ENCODE measurements at regions not wholly inside any gene's neighbourhood (a gene's known extent, or its start where the extent isn't known, plus 50 kb on each side); places are given as distances from the start of the nearest gene placed in this dataset.

DNA sequence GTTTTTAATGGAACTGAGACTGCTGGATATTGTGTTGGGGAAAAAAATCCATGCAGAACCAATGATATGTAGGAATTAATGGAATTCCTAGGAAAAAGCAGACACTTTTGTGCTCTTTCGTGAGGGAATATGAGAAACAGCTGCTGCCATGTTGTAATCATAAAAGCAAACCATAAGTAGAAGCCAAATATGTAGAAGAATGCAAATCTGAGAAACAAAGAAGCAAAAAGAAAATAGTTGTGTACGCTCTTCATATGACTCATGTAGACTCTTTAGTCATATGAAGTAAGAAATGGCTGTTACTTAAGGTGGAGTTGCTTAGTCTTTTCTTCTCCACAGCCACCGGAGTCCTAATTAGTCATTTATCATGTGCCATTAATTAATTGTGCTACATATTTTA, 298.6 kb upstream of the ZNF717 start:
- peak; percentile 37 for DNase-seq

DNA sequence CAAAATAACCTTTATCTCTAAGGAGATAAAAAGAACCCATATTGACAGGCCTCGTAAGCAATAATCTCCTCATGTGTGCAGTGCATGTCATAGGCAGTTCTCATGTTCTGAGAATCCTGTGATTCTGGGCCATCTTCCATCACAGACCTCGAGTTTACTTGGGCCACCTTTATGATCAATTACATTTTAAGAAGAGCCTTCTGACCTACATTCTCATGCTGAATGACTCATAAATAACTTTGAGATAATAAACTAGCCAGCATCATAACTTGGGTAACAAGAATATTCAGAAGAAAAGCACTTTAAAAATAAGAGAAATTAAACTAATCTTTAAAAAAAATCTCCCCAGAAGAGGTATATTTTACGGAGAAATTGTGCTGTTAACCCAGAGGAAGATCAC, 310.7 kb upstream of the ZNF717 start:
- peak; percentile 37 for DNase-seq

DNA sequence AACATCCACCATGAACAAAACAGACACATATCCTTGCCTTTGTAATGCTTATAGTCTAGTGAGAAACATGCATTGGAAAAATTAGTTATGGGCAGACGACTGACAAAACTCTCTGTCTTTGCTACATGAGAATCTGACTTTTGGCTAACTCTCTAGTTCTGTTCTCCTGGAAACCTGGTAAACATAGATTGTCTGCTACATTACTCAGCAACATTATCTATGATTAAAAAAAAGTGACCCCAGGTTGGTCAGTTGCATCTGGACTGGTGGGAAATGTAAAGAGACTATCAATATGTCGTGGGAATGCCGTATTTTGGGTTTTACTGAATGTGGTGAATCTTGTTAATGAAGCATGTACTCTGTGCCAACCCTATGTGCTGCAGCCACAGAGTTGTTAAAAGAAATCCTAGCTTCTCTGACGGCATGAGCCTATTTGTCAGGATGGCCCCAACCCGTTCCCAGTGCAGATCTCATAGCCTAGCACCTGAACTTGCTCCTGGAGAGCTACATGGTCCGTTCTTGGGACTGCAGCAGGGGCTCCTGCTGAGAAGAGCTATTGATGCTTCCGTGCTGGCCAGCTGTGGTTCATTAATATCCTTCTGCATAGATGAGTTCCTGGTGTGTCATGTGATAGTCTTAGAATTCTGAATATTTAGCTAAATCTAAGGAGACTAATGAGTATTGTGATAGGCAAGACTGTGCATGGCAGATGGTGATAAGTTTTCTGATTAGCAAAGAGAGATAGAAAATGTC, 311.7 kb upstream of the ZNF717 start:
- no peak for DNase-seq

DNA sequence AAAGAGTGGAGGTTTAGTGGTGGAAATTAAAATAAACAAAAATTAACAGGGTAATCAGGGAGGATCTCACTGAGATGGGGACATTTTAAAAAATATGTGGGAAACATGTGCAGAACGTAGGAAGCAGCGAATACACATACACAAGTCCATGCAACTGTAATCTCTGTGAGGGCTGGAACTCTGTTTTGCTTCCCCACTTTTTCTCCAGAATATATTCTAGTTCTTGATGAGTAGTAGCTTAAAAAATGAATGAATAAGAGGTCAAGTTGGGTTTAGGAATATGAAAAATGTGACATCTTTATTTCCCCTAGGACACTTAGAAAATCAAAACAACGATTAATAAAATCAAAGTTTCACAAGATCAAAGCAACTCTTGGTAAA, 312.2 kb upstream of the ZNF717 start:
- DNase-seq: peak; percentile 8

DNA sequence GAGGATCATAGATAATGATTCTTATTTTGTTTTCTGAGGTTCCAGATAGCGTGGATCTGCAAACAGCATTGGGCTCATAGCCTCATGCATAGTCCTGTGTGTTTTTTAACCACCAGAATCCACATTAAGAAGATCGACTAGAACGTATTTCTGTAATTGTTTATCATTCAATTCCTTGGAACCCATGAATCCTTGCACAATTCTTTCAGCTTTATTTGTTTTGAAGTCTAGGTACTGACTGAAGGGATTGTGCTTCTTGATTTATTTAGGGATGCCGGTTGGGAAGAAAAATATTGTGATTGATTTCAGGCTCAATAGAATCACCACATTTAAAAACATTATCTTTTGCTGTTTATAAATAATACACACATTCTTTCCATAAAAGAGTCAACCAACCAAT, 314.6 kb upstream of the ZNF717 start:
- DNase-seq: no peak

DNA sequence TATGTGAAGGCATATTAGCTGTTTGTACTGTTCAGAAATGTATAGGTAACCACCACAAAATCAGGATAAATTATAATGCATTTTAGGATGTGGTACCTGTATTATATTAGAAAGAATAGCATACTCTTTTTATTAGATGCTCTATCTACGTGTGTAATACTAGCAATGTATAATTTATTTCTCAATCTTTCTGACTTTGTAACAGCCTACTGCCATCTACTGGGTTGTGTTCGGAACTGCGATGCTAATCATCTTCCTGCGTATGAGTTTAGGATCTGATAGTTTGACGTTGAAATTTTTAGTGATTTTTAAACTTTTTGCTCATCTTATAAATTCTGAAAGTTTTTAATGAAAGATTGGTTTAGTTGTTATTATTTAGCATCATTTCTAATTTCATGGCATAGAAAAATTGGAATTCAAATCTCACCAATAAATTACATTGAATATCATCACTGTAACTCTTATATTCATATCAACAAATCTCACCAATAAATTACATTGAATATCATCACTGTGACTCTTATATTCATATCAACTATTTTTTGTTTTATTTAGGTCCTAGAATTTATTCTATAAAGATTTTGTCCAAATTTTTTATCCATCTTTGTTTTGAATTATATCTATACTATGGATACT, 322.7 kb upstream of the ZNF717 start:
- peak; percentile 49 for DNase-seq

DNA sequence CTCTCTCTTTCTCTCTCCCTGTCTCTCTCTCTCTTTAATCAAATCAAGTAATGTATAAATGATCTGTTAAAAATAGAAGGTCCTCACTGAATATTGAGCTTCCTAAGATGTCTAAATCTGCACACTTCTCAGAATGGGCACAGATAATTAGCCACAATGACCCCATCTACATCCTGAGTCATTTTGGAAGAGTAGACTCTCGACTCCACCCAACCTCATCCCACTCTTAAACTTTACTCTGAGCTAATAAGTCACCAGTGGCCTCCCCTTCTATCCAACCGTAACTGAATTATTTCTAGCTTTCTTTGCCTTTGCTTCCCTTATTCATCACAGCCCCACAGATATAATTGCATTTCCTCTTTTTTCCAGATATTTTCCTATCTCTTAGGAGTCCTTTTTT, 326.5 kb upstream of the ZNF717 start:
- no peak for DNase-seq

DNA sequence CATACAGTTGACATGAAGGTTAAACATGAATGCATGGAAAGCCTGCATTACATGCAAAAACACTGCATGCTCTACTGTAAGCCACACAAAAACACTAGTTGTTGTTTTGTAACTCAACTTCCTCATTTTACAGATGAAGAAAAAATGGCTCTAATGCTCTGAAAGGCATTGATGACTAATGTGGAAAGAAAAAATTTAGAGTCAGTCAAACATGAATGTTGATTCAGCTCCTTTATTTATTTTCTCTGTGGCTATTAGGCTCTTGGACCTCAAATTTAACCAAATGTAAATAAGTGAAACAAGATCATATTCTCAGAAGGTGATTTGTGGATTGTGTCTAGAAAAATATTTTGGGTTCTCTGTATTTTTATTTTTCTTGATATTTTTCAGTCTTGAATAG, 336.7 kb upstream of the ZNF717 start:
- DNase-seq: no peak

DNA sequence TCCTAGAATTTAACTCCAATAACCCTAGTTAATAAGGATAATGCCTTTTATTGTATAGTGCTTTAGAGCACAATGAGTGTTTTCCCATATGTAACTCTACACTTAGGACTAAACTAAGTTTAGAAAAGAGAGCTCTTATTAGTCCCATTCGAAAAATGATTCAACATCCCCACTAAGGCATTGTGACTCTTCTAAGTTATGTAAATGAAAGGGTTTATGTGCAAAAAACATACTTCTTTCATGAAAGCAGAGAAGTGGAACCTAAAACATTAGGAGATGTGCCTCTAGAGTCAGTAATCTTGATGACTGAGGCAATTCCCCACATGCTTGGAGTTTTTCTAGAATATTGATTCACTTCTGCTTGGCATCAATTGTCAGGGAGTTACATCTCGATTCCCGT, 344.1 kb upstream of the ZNF717 start:
- no peak for DNase-seq

DNA sequence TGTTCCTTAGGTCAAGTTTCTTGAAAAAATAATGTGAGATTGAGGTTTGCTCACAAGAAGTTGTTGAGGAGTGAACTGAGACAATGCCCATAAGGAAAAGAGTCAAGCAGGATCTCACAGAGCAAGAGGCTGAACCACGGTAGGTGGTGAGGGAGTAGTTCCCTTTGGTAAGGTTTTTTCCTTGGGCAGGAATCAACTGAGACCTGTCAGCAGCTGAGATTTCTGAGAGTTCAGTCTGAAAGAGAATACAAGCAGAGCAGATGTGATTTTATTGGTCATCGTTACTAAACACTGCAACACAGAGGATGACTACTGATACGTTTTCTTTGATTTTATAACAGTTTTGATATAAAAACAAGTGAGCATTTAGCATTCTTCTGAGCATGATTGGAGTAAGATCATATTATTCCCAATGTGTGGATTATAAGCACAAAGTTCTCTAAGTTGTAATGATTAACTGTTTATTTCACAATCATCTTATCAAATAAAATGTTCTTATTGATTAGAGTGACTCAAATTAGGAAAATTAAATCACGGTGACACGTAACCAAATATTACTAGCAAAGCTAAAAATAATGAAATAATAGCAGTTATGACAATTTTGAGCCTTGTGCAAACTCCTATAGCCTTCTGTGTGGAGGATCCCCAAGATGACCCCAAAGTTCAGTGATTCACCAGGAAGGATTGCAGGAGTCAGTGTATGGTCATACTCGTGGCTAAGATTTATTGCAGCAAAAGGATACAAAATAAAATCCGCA, 346.2 kb upstream of the ZNF717 start:
- peak; percentile 36 for DNase-seq

DNA sequence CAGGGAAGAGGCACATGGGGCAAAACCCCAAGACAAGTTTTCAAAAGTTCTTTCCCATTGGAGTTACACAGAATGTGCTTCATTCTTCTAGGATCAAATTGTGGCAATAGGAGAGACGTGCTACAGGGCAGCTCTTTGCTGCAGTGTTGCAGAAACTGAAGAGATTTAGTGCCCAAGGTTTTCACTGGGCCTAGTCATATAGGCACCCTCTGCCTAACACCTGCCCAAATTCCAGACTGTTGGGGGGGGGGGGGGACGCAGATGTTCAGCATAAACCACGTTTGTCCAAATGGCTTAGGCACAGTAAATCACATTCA, 346.8 kb upstream of the ZNF717 start:
- no peak for DNase-seq

DNA sequence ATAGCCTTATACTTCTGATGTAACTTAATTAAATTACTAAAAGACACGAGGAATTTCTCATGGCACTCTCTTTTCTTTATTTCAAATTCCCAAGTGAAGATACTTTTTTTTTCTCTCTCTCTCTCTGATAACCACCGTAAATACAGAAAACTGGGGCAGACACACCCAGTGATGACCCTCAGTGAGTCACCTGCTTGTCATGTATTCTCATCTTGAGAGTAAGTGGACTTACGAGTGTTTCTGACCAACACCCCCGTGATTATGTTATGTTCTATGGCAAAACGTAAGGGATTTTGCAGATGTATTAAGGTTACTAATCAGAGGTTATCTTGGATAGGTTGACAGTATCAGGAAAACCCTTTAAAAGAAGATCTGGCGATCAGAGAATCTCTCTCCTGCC, 348.8 kb upstream of the ZNF717 start:
- DNase-seq: no peak

DNA sequence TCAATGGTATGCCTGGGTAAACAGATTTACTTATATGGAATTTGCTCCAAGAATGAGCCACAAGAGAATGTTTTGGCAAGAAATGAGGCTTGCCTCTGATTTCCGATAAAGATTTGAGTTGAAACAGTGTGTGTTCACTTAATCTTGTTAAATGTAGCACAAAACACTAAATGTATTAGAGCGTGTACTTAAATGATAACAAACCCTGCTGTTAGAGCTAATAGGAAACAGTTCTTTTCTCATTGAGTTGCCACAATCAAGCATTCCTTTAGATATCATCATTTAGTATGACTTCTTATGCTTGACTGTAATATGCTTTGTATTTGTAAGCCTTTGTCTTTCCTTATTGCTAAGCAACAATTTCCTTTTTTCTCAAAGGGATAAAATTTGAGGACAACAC, 353.6 kb upstream of the ZNF717 start:
- no peak for DNase-seq

DNA sequence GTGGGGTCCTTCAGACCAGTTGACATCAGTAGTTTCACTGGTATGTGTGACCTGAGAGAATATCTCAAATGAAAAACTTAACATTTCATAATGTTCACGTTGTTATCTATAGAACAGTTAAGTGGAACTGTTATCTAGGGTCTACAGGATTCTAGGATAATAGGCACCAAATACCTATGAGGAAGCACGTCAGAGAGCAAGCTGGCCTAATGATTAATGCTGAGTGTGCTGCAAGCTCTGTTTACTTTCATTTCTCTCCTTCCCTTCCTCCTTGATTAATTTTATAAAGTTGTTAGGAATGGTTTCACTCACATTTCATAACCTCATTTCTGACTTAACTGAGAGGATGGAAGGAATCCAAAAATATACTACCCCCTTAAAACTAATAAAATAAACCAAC, 362.5 kb upstream of the ZNF717 start:
- DNase-seq: no peak

DNA sequence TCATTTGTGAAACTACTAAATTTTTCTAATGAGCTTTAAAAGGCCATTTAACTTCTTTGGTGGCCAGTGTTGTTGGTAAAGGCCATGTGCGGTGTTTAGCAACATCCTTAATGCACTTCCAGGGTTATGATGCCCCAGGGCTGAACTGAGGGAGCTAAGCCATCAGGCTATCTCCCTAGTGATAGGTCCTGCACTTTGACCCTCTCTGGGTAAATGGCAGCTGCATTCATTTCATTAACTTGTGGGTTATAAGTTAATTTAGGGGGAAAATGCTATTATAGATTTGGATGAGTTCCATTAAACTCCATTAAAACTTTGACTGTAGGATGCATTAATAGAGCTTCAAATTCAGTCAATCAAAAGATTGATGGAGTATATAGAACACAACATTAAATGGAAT, 366.7 kb upstream of the ZNF717 start:
- DNase-seq: no peak

DNA sequence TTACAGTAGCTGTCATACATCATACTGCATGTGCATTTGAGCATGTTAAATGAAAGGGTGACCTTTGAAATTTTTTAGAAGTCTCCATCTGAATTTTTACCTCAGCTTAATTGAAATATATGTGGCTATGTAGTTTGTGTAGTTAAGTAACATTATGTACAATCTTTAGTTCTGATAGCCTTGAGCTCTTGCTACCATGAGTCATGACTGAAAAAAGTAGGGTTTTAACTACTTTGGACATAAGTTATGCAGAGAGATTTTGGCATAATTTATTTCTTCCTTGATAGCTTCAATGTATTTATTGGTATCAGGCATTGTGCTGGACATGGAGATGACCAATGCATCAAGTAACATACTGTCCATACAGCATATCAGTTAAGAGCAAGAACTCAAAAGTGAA, 376.5 kb upstream of the ZNF717 start:
- no peak for DNase-seq

DNA sequence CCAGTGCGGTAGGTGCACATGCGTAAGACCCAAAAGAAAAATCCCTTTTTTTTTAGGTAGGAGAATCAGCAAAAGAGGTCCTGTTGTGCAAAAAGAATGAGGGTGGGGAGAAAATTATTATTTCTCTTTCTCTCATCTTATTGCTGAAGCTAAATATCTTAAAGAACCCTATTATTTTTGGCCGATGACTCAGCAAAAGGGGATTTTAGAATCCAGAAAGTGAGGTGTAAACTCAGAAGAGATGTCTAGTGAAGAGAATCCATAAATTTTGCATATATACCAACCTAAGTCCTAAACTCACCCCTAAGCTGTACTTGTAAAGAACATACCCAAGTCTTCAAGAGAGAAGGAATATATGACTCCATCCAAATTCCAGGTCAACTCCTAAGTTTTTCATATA, 386.3 kb upstream of the ZNF717 start:
- no peak for DNase-seq

DNA sequence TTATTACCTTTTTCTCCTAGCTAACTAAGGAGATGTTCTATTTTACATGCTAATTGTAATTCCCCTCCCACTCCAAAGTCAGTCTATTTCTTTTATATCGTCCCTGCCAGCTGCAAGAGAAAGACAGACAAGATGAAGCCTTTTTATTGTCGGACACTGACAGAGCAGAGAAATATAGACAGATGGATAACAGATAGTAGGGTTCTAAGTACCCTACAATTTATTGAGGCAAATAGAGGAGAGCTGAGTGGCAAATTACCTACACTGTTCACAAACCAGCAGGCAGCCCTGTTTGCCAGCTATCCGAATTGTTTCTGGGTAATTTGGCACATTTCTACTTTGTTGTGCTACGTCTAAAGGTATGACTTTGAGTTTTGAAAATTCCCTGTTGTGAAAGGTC, 392.3 kb upstream of the ZNF717 start:
- DNase-seq: no peak

DNA sequence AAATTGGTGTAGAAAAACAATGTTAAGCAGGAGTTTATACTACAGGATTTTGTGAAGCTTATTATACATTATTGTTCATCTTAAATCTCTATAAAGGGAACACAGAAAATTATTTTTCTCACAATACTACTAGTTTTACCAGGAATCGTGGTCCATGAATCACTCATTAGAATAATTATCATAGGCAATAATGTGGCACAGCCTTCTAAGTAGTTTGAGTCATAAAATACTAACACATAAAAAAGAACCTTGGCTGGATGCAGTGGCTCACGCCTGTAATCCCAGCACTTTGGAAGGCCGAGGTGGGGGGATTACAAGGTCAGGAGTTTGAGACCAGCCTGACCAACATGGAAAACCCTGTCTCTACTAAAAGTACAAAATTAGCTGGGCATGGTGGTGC, 393.1 kb upstream of the ZNF717 start:
- DNase-seq: no peak

DNA sequence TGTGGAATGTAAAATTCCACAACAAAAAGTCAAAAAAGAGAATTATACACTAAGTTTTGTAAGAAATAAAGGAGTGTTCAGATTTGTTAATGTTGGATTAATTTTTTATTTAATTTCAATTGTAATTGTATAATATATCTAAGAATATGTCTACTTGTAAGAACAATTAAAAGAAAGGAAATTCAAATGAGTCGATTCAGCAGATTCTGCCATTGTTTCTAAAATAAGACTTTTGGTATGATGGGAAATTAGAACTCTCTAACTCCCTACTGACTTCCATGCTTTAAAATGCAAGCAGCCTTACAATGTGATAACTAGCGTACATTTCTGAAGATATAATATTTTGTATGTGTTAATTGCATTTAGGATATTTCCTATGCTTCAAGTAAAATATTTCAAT, 395.9 kb upstream of the ZNF717 start:
- no peak for DNase-seq

DNA sequence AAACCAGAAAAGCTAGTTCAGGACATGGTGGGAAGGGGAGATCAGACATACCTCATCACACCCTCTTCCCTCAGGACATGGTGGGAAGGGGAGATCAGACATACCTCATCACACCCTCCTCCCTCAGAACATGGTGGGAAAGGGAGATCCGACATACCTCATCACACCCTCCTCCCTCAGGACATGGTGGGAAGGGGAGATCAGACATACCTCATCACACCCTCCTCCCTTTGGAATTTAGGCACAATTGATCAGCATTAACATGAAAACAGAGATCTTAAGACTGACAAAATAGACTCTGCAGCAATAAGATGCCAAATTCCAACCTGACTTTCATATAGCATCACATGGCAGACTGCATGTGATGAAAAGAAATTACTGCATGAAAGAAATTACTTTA, 412.7 kb upstream of the ZNF717 start:
- no peak for DNase-seq

DNA sequence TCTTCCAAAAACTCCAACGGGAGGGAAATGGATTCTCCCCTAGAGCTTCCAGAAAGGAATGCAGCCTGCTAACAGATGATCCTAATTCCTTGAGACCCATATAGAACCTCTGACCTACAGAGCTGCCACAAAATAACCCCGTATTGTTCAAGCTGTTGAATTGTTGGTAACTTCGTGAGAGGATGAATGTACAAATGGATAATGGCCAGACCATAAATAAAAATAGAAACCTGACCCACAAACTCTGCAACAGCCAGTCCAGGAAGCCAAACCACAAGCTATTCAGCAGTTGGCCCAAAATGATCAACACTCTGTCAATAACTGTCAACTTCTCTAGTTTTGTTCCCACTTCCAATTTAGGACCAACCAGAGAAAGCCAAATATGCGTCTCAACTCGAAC, 414.0 kb upstream of the ZNF717 start:
- peak; percentile 42 for DNase-seq

DNA sequence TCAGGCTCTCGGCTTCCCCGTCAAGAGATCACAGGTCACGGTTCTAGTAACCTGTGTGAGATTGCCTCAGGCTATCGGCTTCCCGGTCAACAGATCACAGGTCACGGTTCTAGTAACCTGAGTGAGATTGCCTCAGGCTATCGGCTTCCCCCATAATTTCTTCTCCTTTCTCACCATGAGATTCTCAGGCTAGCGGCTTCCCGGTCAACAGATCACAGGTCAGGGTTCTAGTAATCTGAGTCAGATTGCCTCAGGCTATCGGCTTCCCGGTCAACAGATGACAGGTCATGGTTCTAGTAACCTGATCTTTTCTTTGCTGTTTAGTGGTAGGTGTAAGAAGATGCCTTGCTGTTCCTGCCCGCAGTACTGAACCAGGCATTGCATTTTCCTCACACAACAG, 418.2 kb upstream of the ZNF717 start:
- DNase-seq: no peak

DNA sequence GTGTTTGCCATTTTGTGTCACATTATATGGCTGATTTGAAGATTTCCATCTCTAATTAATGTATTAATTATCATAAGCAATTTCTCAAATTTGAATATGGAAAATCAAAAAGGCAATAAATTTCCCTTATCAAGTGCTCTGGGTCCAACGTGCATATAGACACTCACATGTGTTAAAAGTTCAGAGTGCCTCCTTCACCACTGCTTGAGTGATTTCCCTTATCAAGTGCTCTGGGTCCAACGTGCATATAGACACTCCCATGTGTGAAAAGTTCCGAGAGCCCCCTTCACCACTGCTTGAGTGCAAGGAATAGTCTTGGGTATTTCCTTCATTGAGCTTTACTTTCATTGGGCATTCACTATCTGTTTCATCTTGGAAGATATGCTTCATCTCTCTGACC, 421.0 kb upstream of the ZNF717 start:
- DNase-seq: no peak

DNA sequence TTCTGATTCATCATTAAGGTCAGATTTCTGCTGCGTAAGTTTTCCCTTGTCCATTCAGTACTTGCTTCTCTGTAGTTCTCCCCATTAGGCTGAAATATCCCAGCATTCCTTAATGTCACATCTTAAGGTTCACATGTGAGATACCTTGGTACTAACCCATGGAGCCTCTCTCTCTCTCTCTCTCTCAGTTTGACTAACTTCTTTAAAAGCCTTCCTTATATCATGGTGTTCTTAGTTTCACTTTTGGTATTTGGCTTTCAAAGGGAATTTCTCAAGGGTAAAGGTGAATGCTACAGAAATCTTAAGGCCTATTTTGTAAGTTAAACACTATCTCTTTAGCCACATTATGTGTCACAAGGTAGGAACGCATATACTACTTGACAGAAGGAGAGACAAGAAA, 427.3 kb upstream of the ZNF717 start:
- no peak for DNase-seq
